Body of pancreas (tissue), 4 donors: ENCODE measurements at regions not wholly inside any gene's neighbourhood (a gene's known extent, or its start where the extent isn't known, plus 50 kb on each side); places are given as distances from the start of the nearest gene placed in this dataset.

Experiments
- POLR2A ChIP-seq, 3 donors: fragments of 450-650 bp; IDR thresholded peaks; one replicate each; pipeline ENCODE4 v1.6.1; 2016; ENCODE audit warnings: antibody characterized with exemption in 3 of 3, mild to moderate bottlenecking in 2 of 3
- TF ChIP-seq, protein P1 (sequence below), 7 experiments: fragments of 450-650 bp in 4 of 7; fragments of 200-600 bp in 3 of 7; sonication (generic) in 3 of 7; IDR thresholded peaks; one replicate each; pipeline ENCODE4 v1.5.1; 2016 to 2019; ENCODE audit warnings: antibody characterized with exemption in 7 of 7

DNA sequence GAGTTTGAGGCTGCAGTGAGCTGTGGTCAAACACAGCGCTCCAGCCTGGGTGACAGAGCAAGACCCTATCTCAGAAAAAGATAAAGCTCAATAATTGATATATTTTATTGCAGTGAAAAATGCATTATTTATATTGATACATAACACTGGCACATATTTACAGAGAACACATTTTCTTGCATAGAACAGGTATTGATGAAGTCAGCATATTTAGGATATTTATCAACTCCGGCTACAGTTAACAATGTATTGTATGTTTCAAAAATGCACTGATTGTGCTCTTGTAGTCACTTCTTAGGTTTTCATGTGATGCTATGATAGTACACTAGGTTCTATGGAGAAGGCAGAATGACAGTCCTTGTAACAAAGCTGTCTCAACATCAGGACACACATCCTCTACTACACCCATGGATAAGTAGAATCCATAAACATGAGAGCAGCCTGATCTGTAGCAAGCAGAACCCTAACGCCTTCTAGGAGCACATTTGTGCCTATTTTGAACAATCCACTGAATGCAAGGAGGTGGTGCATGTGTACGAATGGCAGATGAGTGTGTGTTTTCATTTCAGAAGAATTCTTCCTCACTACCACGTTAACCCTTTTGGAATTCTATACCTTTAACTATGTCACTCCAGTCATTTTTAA lies 586.1 kb upstream of the CELF2 start:
- TF ChIP-seq, protein P1, sequence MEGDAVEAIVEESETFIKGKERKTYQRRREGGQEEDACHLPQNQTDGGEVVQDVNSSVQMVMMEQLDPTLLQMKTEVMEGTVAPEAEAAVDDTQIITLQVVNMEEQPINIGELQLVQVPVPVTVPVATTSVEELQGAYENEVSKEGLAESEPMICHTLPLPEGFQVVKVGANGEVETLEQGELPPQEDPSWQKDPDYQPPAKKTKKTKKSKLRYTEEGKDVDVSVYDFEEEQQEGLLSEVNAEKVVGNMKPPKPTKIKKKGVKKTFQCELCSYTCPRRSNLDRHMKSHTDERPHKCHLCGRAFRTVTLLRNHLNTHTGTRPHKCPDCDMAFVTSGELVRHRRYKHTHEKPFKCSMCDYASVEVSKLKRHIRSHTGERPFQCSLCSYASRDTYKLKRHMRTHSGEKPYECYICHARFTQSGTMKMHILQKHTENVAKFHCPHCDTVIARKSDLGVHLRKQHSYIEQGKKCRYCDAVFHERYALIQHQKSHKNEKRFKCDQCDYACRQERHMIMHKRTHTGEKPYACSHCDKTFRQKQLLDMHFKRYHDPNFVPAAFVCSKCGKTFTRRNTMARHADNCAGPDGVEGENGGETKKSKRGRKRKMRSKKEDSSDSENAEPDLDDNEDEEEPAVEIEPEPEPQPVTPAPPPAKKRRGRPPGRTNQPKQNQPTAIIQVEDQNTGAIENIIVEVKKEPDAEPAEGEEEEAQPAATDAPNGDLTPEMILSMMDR (IDR thresholded peaks at IDR 0.05): no peak
- no peak for TF ChIP-seq POLR2A (IDR thresholded peaks at IDR 0.05)
